ENCODE measurements at regions not wholly inside any gene's neighbourhood (a gene's known extent, or its start where the extent isn't known, plus 50 kb on each side); places are given as distances from the start of the nearest gene placed in this dataset.
"Not testable (repeated sequence)": the region's sequence is repeated elsewhere in the genome, so short reads cannot be mapped to it uniquely, and the experiment has no call there.

DNA sequence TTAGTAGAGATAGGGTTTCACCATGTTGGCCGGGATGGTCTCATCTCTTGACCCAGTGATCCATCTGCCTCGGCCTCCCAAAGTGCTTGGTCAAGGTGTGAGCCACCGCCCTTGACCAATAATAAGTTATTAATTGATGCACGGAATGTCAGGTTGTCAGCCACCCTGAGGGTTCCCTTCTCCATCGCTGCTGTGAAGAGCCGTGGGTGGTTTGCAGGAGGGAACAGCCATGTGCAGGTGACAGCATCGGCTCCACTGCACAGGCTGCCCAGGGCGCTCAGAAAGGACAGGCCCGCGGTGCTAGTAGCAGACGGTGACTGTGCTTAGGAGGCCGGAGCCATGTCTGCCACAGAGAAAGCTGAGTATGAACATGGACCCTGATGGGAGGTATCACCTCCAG, 814.0 kb downstream of the BRD1 start:
- no peak for DNase-seq

DNA sequence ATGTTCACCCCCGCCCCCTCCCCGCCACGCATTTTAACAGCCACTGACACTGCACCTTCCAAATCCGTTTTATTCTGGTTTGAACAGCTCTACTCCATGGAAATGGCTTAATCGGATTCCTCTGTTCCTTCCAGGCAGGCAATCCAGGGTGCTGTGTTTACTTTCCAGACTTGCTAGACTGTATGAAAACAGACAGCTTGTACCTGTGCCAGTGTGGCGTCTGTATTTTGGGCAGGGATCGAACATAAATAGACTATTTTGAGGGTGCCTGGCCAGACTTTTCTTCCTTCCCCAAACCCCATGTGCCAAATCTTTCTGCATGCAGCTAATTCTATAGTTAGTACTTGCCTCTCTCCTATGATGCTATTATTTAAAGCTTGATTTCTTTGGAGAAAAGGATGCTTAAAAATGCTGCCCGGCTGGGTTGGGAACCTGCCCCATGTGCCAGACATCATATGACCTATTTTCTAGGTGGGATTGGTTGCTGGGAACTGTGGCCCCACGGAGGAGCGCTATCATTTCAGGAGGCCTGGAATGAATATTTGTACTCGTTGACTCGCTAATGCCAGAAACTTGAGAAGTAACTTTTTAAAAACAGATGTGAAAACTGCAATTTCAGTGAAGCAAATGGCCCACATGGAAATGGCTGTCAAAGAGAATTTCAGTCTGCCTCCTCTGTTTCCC, 814.8 kb downstream of the BRD1 start:
- DNase-seq, result no peak

DNA sequence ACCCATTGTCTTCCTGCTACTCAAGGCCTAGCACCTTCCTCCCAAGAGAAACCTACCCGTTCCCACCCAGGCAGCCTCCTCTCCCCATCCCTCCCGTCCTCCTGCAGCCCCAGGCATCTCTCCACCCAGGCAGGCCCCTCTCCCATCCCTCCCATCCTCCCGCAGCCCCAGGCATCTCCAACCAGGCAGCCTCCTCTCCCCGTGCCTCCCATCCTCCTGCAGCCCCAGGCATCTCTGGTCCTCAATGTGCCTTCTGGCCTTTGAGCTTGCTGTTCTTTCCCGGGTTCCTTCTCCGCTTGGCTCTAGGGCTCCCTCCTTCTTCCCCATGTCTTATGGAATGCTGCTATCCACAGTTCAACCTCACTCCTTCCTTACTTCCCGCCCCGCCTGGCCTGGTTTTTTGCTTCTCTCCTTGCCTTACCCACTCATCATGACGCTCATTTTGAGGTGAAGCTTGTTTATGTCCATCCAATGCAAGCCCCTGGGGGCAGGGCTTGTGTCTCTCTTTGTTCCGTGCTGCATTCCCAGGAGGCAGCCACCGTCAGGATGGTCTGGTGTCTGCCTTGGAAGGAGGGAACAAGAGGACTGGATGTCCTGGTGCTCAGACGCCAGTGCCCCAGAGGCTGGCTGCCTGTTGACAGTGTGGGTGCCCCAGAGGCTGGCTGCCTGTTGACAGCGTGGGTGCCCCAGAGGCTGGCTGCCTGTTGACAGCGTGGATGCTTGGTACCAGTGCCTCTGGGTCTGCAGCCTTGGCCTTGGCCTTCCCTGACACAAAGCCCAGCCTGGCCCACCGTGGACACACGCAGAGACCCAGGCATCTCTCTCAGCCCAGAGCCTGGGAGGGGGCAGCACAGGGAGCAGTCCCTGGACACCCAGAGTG, 815.7 kb downstream of the BRD1 start:
- DNase-seq, result no peak

DNA sequence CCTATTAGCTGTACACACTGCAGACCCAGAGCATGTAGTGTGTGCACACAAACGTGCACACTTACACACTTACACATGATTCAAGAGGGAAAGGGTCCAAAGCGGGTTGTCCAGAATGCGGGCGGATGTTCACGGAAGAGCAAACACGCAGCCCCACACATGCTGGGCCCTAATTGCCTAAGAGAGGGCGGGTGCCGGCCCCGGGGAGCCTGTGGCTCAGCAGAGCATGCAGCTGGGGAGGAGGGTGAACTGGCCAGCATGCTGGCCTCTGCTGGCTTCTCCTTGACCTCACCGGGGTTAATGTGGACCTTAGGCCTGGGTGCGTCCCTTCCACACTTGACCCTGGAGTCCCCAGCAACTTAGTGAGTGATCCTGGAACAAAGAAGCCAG, 816.3 kb downstream of the BRD1 start:
- no peak for DNase-seq

DNA sequence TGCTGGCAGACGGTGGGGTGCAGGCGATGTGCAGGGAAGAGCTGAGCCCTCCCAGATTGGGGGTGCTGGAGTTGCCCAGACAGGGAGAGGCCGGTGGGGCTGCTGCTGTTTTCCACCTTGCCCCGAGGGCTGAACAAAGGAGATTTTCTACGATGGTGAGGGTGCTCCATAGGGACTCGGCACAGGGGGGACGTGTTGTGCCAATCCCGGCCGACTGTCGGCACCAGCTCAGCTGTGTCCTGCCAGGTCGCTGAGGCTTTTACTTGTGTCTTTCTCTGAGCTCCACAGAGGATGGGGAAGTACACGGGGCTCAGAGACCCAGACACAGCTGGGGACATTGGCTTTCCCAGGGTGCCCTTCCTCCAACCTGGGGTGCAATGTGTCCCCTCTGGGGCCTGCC, 816.8 kb downstream of the BRD1 start:
- DNase-seq, result no peak

DNA sequence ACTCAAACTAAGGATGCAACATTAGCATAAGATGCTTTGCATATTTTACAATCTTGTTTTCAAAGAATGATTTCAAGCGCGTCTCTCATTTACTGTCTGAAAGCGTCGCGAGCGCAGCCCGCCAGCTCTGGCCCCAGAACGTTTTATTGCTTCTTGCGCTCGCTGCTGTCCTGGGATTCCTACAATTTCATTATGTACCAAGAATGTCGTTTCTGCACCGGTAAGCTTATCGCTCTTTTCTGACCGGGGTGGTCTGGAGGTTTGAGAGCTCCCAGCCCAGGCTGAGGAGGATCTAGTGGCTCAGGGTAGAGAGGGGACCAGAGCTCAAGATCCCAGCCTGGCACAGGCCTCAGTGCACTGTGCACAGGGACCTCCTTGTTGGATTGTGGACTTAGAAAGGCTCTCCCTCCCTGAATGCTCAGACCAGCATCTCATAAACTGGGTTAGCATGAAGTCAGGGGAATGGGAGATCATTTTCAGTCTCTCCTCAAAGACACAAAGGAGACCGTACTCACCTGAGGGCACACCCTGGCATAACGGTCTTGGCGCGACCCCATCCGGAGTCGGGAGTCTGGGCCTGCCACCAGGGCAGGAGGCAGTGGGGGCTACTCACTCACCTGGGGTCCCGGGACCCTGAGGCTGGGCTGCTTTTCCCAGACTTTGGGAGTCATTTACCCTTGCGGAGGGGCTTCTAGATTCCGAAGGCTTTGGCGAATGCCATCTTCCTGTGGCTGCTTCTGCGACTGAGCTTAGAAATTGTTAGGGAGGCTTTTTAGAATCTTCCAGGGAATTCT, 817.4 kb downstream of the BRD1 start:
- no peak for DNase-seq

DNA sequence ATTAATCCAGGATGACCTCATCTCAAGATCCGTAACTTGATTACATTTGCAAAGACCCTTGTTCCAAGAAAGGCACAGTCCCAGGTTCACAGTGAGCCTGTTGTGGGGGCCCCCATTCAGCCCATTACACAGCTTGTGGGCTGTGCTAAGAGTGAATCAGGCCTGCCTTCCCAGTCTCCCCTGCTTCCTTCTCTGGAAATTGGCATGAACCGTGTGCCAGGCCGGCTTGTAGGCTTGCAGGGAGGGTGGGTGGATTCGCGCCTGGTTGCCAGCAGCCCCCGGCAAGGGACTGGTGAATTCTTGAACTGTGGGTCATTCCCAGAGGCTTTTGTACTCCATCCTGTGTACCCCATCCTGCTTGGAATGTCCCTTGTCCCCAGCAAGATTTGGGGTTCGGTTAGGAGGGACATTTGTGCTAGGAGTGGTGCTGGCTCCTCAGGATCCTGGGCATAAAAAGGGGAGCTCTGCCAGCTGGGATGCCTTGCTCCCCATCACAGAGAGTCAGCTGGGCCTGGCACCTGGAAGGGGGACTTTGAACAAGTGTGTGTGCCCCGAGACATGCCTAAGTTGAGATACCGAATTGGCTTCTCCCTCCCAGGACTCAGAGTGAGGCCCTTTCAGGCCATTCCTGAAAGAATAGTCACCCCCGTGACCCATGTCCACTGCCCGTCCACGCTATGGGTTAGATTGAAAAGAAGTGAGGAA, 818.2 kb downstream of the BRD1 start:
- no peak for DNase-seq

DNA sequence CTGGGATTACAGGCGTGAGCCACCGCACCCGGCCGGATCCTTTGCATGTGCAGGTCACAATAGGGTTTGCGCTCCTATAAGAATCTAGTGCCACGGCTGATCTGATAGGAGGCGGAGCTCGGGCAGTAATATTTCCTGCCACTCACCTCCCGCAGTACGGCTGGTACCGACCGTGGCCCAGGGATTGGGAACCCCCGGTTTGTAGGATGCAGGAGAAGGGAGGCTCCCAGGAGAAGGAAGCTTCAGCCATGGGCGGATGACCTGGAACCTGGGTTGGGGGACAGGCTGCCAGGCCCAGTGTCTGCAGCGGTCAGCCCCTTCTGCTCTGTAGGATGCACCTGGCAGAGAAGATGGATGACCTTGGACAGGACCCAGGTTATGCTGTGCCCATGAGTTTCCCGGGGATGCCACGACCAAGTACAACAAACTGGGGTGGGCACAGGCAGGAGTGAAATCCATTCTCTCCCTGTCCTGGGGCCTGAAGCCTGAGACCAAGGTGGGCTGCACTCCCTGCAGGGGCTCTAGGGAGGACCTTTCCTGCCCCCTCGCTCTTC, 818.9 kb downstream of the BRD1 start:
- DNase-seq, result no peak

DNA sequence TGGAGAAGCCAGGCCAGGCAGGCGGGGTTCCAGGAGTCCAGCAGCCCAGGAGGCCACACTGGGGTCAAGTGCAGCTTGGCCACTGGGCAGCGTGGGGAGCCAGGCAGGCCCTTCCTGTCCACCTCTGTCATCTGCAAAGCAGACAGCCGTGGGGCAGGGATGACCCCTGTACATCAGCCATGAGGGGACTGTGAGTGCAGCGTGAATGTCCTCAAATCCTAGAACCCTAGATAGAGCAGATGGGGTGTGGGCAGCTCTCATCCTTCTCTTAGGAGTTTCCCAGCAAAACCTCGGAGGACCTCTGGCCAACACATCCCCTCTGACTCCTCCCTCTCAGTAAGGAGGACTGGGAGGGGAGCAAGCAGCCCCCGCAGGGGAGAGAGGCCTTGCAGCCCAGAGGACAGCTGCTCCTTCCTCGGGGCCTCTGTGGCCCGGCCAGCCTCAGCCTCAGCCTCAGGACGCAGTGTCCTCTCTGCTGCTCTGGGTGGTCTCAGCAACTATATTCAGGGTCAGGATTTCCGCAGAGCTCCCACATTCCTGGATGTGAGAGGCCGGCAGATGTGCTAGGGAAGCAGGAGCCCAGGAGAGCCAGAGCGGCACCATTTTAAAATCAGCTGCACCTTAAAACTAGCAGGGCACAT, 820.5 kb downstream of the BRD1 start:
- no peak for DNase-seq

DNA sequence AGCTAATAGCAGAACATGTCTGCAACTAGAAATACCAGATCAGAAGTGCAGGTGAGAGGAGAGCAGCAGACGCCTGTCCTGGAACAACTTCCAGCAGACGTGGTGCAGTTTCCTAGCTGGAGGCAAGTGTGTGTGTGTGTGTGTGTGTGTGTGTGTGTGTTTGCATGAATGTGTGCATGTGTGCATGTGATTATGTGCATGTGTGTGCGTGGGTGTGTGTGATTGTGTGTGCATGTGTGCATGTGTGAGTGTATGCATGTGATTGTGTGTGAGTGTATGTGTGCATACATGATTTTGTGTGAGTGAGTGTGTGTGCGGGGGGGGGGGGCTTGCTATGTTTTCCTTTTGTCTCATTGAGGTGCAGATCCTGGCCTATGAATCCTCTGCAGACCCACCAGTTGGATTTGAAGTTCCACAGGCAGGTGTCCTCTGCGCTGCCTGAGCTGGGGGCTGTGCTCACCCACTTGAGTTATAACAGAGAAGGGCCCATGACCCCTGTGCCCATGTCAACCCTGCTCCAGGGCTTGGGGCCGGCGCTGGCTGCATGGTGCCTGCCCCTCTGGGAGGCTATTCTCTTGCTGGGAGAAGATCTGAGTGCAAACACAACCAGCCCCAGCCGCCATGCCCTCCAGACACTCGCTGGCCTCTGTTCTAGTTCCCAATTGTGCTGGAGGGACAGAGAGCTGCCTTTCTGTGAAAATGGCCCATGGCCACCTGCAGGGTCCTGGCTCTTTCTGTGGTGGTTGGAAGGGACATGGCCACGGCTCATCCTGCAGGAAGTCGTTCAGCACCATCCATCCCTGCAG, 821.3 kb downstream of the BRD1 start:
- no peak for DNase-seq

DNA sequence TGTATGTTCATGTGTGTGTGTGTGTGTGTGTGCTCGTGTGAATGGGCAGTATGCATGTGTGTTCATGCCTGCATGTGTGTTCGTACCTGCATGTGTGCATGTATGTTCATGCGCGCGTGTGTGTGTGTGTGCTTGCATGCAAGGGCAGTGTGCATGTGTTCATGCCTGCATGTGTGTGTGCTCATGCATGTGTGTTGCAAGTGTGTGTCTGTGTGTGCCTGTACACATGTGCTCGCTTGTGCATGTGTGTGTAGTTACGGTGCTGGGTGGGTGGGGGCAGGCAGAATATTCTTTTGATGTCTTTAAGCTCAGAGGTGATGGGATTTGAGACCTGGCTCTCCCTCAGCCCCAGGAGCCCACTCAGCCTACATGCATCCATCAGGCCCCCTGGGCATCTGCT, 822.1 kb downstream of the BRD1 start:
- DNase-seq, result no peak

DNA sequence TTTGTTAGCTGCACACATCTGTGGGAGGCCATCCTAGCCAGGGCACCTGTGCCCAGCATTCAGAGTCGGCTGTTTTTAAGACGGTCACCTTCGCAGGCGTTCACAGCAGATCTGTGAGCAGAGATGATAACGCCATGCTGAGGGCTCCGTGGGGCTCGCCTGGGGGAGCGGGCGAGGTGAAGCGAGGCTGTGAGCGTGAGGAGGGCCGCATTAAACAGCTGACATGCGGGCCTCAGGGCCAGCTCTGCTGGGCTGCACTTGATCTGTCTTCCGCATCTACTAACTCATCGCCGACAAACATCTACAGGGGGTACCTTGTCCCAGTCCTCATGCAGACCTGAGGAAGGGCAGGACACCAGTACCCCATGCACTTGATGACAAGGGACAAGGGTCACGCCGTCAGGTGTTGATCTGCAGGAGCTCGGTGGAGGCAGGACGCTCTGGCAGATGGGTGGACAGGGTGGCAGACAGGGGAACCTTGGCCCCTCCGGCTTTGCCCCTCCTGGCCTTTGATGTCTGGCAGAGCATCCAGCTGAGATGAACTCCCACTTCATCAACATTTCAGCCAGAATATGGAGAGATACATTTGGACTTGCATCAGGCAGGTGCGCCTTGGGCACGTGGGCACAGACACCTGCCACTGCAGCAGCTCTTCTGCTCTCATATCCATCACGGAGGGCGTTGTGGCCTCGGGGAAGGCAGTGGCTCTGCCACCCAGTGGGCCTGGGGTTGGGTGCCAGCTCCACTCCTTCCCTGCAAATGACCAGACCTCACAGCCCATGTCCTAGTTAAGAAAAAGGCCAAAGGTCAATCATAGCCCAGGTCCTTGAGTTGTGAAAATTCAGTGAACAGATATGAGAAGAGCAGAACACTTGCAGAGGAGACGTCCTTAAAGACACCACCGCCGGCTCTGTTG, 822.9 kb downstream of the BRD1 start:
- no peak for DNase-seq

DNA sequence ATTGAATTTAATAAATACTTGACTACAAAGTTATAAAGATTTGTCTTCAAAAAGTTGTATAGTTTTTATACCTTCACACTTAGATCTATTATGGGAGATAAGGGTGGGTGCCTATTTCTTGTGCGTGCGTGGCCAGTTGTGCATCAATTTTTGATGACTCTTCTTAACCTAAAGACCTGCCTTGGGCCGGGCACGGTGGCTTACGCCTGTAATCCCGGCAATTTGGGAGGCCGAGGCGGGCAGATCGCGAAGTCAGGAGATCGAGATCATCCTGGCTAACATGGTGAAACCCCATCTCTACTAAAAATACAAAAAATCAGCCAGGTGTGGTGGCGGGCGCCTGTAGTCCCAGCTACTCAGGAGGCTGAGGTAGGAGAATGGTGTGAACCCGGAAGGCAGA, 830.1 kb downstream of the BRD1 start:
- not testable (repeated sequence) for DNase-seq

DNA sequence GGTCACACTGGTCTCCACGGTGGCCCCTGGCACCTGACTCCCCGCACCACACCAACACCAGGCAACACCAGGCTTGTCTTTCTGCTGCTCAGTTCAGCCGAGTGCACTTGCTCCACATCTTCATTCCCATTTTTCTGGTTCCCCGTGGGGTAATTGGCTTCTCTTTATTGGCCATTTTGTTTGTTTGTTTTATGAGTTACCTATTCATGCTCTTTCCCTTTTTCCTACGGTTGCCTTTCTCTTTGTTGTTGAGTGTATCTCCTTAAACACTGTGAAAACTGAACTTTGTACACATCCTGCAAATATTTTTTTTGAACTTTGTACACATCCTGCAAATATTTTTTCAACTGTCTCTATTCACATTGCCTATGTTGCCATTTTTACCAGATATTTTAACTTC, 834.0 kb downstream of the BRD1 start:
- DNase-seq, result no peak

DNA sequence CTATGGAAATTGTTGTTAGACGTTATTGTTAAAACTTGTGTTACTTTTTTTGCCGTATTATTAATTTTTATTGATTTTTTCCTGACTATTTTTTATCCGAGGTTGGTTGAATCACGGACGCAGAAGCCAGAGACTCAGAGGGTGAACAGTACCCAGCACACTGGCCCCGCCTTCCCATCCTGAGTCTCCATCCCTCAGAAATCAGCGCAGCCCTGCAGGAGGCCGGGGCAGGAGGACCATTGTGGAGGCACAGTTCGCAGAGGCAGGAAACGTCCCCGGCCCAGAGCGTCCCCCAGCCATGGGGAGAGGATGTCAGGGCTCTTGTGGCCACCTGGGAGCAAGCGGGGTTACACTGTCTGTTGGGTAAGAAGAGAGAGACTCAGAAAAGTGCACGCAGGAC, 843.0 kb downstream of the BRD1 start:
- DNase-seq, result no peak

DNA sequence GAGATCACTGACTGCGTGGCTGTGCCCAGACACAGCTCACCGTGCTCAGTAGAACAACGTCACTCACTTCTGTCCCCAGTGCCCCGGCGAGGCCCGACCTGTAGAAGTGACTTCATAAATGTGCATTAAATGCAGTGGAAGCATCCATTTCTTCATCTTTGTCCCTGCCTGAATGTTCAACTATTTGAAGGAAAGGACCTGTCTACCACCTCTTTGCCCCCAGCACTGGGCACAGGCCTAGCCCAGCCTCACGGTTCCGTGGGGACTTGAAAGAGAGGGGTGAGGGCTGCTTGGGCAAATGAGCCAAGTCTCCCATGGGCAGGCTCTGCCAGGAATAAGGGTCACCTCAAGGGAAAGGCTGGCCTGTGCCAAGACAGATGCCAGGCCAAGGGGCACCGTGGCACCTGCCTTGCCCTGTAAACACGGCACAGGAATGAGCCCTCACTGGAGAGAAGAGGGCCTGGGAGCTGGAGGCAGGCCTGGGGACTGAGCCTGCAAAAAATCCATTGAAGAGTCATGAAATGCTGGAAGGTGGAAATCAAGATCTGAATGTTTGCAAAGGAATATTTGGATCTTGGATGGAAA, 845.3 kb downstream of the BRD1 start:
- DNase-seq, result no peak

DNA sequence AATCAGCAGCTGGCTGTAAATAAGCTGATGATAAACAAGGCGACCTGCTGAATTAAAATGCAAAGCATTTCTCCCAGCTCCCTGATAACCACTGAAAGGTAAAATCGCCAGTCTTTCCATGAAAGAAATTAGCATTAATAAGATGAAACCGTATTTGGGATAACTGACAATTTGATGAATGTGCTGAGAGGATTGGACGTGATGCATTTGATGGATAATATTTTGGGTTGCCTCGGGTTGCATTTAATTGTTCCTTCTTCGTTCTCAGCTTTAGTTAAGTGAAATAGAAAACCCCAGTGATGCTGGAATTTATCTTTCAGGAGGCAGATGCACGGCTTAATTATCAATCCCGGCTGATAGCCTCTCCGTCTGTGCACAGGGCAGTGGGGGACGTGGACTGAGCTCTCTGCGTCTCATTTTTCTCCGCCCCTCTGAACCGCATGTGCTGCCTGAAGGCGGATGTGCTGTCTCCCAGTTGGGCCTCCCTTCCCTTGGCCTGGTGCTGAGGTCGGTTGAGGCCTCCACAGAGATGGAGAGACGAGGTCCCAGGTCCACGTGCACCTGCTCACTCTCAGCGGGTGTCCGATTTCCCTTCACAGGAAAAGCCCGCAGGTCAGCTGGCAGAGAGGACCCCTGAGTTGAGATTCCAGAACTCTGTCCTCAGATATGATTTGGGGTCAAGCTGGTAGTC, 846.2 kb downstream of the BRD1 start:
- no peak for DNase-seq

DNA sequence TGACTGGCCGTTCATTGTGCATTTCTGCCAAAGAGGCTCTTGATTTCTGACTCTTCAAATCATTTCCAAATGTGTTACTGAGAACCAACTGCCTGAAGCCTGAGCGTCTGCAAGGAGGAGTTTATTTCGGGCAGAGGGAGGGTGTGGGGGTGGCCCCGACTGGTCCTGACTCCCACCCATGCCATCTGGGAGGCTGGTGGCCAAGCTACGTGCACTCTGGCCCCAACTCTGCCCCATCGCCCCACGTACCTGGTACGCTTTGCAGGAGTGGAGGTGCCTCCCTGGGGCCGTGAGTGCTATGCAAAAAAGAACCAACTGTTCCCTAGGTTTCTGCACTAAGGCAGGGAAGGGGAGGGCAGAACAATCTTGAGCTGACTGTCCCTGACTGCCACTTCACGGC, 846.8 kb downstream of the BRD1 start:
- DNase-seq, result no peak

DNA sequence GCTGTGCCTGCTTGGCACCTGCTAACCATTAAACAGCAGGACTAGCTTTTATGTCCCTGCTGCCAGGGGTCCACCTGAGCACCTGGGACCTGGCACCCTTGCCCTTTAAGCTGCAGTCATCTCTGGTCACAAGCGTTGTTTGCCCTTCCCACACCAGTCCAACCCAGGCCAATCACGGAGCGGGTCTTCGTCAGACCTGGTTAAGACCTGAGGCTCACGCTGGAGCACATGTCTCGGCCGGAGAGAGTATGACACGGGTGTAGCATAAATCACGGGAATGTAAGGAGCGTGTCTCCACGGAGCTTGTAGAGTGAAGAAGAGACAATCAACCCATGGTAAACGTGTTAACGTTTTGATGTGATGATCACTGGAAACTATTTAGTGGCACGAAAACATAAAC, 847.3 kb downstream of the BRD1 start:
- no peak for DNase-seq
